ENCODE measurements at regions not wholly inside any gene's neighbourhood (a gene's known extent, or its start where the extent isn't known, plus 50 kb on each side); places are given as distances from the start of the nearest gene placed in this dataset.

GRCh38 chr7:68965351-68965750 lies 632.9 kb upstream of the AUTS2 start:
- no peak for TF ChIP-seq POLR2A (IDR thresholded peaks at IDR 0.05)
- TF ChIP-seq CTCF (IDR thresholded peaks at IDR 0.05 in 4 of 5, conservative IDR thresholded peaks at IDR 0.05 in 1 of 5), result no peak

Measured in gastrocnemius medialis (tissue), 4 donors.